ENCODE measurements at regions not wholly inside any gene's neighbourhood (a gene's known extent, or its start where the extent isn't known, plus 50 kb on each side); places are given as distances from the start of the nearest gene placed in this dataset.

DNA sequence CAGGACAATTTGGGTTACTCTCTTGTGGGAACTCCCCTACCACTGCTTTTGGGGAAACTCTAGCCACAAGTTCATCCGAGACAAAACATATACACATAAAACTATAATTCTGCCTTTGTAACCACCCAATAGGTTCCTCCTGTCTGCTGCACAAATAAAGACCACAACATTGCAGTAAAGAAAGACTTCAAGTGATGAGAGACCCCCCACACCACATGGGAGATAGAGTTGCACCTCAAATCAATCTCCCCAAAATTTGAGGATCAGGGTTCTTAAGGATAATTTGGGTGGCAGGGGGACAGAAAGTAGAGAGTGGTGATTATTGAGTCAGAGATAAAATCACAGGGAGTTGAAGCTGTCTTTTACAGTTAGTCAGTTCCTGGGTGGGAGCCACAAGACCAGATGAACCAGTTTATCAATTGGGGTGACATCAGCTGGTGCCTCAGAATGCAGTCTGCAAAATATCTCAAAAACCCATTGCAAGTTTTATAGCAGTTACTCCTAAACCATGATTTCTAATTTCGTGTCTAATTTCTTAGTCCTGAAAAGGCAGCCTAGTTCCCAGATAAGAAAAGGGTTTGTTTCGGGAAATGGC, 1348.5 kb downstream of the PCDH9 start:
- DNase-seq (ENCODE audit: low read depth), result no peak

DNA sequence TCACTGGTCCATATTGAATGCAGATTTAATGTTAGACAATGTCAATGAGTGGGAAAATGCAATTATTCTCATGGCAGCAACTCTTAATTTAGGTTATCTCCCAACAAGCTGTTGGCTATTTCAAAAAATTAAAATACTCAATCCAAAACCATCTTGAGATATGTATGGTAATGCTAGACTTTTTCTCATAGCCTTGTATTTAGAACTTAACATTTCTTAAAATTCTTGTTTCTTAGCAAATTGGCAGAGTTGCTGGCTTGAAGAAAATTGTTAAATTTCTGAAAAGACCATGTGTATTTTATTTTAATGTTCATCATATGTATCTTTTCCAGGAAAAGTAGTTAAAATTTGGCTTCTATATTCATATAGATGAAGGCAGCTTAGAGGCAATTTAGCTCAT, 1355.1 kb downstream of the PCDH9 start:
- DNase-seq (ENCODE audit: low read depth), result no peak

DNA sequence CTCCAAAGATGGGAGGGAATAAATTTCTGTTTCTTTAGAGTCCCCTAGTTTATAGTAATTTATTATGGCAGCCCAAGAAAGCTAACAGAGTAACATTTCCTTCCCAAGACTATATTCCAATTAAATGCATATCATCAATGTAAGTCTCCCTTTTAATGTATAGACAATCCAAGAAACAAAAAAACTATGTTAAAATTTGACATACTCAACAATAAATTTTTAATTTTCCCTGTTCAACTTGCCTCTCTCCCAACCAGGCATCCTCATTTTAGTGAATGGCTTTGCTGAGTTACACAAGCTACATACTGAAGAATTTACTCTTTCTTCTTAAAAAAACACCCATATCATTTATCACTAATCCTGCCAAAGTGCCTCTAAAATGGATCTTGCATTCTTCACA, 1357.7 kb downstream of the PCDH9 start:
- DNase-seq (ENCODE audit: low read depth), result no peak

GRCh38 chr13:65868884-65869283, 1361.3 kb downstream of the PCDH9 start:
- no peak for DNase-seq (ENCODE audit: low read depth)

DNA sequence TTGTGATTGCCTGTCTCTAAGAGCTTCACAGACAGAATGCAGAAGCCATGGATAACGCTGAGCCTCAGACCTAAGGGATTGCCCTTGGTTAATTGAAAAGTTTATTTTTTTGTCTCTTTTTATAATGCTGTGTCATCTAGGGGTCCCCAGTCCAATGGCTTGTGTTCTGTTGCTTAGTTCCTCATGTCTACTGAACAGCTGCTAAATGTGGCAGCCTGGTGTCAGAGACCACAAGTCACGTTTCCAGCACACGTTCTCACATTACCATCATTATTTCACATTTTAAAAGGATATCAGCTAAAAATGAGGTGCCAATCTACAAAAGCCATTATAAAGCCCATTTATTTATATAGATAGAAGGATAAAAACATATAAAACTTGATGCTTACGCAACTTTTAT, 1362.0 kb downstream of the PCDH9 start:
- DNase-seq (ENCODE audit: low read depth), result no peak

GRCh38 chr13:65866138-65866537, 1364.0 kb downstream of the PCDH9 start:
- no peak for DNase-seq (ENCODE audit: low read depth)

GRCh38 chr13:65865206-65865605, 1364.9 kb downstream of the PCDH9 start:
- DNase-seq (ENCODE audit: low read depth), result no peak

- no peak for DNase-seq (ENCODE audit: low read depth)
Measured at GRCh38 chr13:65864039-65864438, 1366.1 kb downstream of the PCDH9 start.

DNA sequence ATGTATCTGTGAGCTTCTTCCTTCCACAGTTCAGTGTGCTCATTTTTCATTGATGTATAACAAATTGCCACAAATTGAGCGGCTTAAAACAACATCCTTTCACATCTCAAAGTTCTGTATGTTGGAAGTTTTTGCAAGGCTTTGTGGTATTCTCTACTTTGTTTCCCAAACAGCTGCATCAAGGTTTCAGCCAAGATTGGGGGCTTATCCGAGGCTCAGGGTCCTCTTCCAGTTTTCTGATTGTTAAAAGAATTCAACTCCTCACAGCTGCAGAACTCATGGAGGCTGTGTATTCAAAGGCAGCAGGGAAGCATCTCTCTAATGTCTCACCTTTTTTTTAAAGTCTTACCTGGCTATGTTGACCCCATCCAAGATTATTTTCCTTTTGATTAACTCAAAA, 1369.8 kb downstream of the PCDH9 start:
- DNase-seq (ENCODE audit: low read depth), result no peak

DNA sequence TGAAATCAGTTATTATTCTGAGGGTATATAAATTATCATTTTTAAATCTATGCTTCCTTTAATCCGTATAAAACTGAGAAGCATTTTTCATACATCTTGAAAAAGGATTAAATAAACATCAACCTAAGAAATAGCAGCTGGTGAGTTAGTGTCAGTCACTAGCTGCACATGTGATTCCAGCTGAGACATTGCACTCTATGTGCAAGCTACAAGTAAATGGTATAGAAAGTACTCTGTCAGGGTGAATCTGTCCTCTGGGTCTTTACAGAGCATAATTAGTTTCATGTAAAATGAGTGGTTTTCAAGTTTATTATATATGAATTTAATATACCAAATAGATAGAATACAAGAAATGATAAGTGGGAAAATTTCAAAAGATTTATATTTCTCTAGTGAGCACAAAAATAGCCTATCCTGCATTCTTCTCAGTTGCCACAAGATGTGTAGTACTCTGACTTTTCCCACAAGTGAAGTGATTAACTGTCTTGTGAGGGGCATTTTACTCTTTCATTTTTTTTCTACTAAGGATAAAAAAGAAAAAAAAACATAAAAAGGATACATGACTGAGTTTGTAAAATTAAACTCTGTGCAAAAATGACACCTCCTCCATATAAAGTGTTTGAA, 1372.1 kb downstream of the PCDH9 start:
- DNase-seq (ENCODE audit: low read depth), result no peak

GRCh38 chr13:65856431-65856830, 1373.7 kb downstream of the PCDH9 start:
- no peak for DNase-seq (ENCODE audit: low read depth)

GRCh38 chr13:65855242-65855805, 1374.8 kb downstream of the PCDH9 start:
- no peak for DNase-seq (ENCODE audit: low read depth)

- DNase-seq (ENCODE audit: low read depth), result no peak
Measured at GRCh38 chr13:65854431-65854830, 1375.7 kb downstream of the PCDH9 start.

DNA sequence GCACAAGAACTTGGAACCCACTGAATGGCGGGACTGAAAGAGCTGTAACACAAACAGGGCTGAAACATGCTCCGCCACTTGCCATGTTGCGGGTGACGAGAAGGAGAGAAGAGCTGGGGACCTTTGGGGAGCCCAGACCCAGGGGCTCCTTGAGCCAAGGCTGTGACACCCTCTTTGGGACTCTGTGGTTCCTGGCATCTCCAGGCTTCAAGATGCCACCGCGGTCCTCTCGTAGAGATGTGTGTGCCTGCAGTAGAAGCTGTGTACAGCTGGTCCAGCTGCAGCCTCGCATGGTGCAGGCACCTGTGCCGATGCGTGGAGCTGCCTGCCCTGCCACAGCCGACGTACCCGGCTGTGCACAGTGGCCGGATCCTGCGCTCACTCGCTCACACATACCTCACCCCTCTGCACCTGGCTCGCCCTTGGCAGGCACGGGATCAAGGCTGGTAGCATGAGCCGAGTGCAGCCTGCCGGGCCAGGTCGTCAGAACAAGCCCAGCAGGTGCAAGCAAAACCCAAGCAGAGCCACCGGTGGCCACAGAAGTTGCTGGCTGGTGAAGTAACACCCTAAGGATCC, 1385.8 kb downstream of the PCDH9 start:
- no peak for DNase-seq (ENCODE audit: low read depth)

- DNase-seq (ENCODE audit: low read depth), result no peak
Measured at GRCh38 chr13:65843314-65843731, 1386.8 kb downstream of the PCDH9 start.

- no peak for DNase-seq (ENCODE audit: low read depth)
Measured at GRCh38 chr13:65841156-65841555, 1389.0 kb downstream of the PCDH9 start.

- DNase-seq (ENCODE audit: low read depth), result no peak
Measured at GRCh38 chr13:65836066-65836465, 1394.1 kb downstream of the PCDH9 start.

DNA sequence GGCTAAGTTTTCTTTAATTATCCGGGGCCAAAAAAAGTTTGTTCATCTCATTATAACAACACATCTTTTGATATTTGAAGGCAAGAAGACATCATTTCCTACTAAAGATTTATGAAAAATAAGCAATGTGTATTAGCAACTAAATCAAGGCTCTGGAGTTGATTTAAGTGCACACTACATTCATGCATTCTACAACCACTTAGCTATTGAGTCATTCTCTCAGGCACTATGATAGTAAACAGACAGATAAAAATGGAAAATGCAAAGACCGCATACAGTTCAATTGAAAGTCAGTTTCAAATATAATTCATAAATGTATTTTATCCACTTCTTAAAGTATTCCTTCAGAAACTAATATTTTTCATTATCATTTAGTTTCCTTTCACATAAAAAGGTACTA, 1395.2 kb downstream of the PCDH9 start:
- no peak for DNase-seq (ENCODE audit: low read depth)

GRCh38 chr13:65830411-65831205, 1399.5 kb downstream of the PCDH9 start:
- DNase-seq (ENCODE audit: low read depth), result no peak

DNA sequence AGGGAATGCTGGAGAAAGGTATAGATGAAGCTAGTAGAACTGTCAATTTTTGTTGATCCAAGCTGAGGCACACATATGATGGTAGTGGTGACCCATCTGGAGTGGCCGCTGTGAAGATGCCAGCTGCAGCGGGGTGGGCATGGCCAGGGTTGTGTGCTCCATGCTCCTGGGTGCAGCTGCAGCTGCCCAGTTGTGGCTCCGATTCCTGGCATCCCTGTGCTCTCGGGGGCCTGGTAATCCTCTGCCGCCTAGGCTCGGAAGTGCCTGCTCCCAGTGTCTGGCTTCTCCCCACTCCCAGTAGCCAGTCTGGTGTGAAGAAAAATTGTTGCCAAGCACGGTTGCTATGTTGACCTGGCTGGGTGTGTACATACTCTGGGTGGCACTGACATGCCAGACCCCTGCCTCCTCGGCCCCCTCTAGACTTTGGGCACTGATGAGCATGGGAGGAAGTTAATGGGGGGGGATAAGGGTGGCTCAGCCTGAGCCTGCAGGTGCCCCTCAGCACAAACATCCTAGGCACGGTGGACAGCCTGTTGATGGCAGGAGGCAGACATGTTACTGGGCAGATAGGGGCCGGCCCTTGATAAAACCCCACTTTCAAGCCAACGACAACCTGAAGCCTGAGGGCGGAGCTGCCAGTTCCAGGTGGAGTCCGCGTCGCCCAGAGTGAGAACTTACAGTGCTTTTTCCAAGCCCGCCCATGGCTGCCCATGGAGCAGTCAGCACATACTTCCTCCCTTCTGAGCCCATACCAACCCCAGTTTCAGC, 1400.7 kb downstream of the PCDH9 start:
- no peak for DNase-seq (ENCODE audit: low read depth)

GRCh38 chr13:65826657-65827056, 1403.5 kb downstream of the PCDH9 start:
- no peak for DNase-seq (ENCODE audit: low read depth)

GRCh38 chr13:65825039-65825438, 1405.1 kb downstream of the PCDH9 start:
- no peak for DNase-seq (ENCODE audit: low read depth)

Data from Daoy (cell line).